C4-2B (cell line): ENCODE measurements at regions not wholly inside any gene's neighbourhood (a gene's known extent, or its start where the extent isn't known, plus 50 kb on each side); places are given as distances from the start of the nearest gene placed in this dataset.

ENCODE experiments used
- H3K27ac ChIP-seq: fragments of 450-650 bp; 2 replicates; pipeline ENCODE4 v1.5.1; 2017
- ZFX ChIP-seq: fragments of 450-650 bp; IDR thresholded peaks from 2 replicates; pipeline ENCODE4 v1.6.1; 2017
- TF ChIP-seq, protein P1 (sequence below): fragments of 450-650 bp; conservative IDR thresholded peaks from 2 replicates; pipeline ENCODE4 v1.5.1; 2017; ENCODE audit warnings: mild to moderate bottlenecking

DNA sequence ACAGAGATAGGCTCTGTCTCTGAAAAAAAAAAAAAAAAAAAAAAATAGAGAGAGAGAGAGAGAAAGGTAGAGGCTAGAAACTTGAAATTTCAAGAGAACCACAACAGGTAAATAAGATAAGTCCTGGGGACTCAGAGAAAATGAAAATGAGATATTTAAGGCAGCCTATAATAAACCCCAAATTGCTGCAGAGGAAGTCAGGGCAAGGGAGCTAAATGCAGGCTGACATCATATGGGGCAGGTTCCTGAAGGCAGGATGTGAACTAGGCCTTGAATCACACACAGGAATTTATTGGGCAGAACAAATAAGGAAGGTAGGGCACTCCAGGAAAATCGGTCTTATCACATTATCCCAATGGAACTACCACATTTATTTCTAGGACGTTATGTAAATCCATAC lies 54.9 kb upstream of the NUDT4 start:
- H3K27ac ChIP-seq, result no peak overlapping the region
- TF ChIP-seq, protein P1, sequence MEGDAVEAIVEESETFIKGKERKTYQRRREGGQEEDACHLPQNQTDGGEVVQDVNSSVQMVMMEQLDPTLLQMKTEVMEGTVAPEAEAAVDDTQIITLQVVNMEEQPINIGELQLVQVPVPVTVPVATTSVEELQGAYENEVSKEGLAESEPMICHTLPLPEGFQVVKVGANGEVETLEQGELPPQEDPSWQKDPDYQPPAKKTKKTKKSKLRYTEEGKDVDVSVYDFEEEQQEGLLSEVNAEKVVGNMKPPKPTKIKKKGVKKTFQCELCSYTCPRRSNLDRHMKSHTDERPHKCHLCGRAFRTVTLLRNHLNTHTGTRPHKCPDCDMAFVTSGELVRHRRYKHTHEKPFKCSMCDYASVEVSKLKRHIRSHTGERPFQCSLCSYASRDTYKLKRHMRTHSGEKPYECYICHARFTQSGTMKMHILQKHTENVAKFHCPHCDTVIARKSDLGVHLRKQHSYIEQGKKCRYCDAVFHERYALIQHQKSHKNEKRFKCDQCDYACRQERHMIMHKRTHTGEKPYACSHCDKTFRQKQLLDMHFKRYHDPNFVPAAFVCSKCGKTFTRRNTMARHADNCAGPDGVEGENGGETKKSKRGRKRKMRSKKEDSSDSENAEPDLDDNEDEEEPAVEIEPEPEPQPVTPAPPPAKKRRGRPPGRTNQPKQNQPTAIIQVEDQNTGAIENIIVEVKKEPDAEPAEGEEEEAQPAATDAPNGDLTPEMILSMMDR, result no peak
- no peak for TF ChIP-seq ZFX

DNA sequence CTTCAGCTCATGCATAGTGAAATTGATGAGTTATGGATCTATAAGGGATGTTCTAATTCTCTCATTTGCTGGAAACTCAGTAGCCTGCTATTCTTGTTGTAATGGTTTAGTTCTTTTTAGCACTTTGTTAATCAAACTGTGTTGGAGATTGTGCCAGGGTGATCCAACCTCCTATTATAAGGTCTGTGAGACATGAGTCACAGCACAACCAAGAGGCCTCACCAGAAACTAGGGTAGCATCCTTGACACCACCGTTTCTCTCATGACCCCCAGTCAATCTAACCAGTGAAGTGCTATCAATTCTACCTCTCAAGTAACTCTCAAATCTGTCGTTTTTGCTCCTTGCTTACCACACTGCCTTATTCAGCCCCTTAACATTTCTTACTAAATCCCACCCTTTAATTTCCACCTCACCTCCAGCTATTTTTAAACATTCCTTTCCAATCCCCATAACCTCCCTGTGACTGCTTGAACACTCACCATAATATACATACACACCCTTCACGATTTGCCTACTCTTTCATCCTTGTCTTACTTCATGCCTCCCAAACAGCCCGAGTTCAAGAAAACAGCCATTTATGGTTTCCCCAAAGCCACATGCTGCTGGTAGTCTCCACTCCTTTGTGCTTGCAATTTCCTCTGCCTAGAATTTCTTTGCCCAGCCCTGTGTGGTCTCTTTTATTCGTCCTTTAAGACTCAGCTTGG lies 53.9 kb upstream of the NUDT4 start:
- no peak overlapping the region for H3K27ac ChIP-seq
- TF ChIP-seq, protein P1, result no peak
- TF ChIP-seq ZFX, result no peak

DNA sequence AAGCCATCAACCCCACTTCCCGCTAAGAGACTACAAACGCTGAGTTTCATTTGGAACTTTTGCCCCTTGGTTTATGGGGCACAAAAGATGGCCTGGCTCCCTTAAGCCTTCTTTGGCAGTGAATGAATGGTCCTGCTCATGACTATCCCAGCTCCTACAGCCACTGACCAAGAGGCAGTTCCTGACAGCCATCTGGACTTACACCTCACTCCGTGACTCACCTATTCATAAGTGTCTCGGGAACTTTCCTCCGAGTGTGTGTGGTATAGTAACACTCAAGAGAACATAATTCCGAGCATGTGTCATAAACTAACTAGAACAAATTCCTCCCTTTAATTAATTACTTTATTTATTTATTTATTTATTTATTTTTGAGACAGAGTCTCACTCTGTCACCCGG lies 51.9 kb upstream of the NUDT4 start:
- no peak overlapping the region for H3K27ac ChIP-seq
- TF ChIP-seq, protein P1, result no peak
- TF ChIP-seq ZFX, result no peak
